GM23338 (cell line): ENCODE measurements at regions not wholly inside any gene's neighbourhood (a gene's known extent, or its start where the extent isn't known, plus 50 kb on each side); places are given as distances from the start of the nearest gene placed in this dataset.

ENCODE experiments used
- CREB1 ChIP-seq: fragments of 250-450 bp; sonication (Bioruptor Pico); IDR thresholded peaks from 2 replicates; pipeline ENCODE4 v1.5.0; 2020; ENCODE audit warnings: low read depth, mild to moderate bottlenecking, moderate library complexity
- CTCF ChIP-seq, 2 experiments: fragments of 200-600 bp in 1 of 2; sonication (generic) in 1 of 2; conservative IDR thresholded peaks; 2 replicates each; pipeline versions ENCODE4 v1.5.1 to v1.6.1; 2016 to 2017; ENCODE audit warnings: antibody characterized with exemption in 2 of 2, low read depth in 2 of 2, mild to moderate bottlenecking in 2 of 2, moderate library complexity in 1 of 2
- ETS1 ChIP-seq: IDR thresholded peaks from 2 replicates; pipeline ENCODE4 v1.6.1; 2016; ENCODE audit warnings: antibody characterized with exemption
- EZH2 ChIP-seq: fragments of 200-600 bp; sonication (generic); IDR thresholded peaks from one replicate; pipeline ENCODE4 v1.8.0; 2017; ENCODE audit warnings: antibody characterized with exemption, mild to moderate bottlenecking, low read depth; ENCODE audit not compliant: unreplicated experiment
- EZH2phosphoT487 ChIP-seq: fragments of 200-600 bp; sonication (generic); IDR thresholded peaks from one replicate; pipeline ENCODE4 v1.8.1; 2018; ENCODE audit warnings: antibody characterized with exemption; ENCODE audit not compliant: unreplicated experiment
- JUNB ChIP-seq: IDR thresholded peaks from one replicate; pipeline ENCODE4 v1.6.1; 2016; ENCODE audit warnings: antibody characterized with exemption; ENCODE audit not compliant: unreplicated experiment
- NANOG ChIP-seq: IDR thresholded peaks from 2 replicates; pipeline ENCODE4 v1.6.1; 2016; ENCODE audit warnings: antibody characterized with exemption, borderline replicate concordance
- POLR2AphosphoS5 ChIP-seq: IDR thresholded peaks from 2 replicates; pipeline ENCODE4 v1.6.1; 2016; ENCODE audit warnings: antibody characterized with exemption, low read depth
- REST ChIP-seq: IDR thresholded peaks from one replicate; pipeline ENCODE4 v1.6.1; 2018; ENCODE audit warnings: antibody characterized with exemption; ENCODE audit not compliant: unreplicated experiment
- STAT1 ChIP-seq: IDR thresholded peaks from one replicate; pipeline ENCODE4 v1.6.1; 2016; ENCODE audit warnings: antibody characterized with exemption; ENCODE audit not compliant: unreplicated experiment
- ZNF114 ChIP-seq: fragments of 250-450 bp; sonication (Bioruptor Pico); IDR thresholded peaks from 2 replicates; pipeline ENCODE4 v1.5.0; 2020; ENCODE audit warnings: mild to moderate bottlenecking, moderate library complexity
- ZNF331 ChIP-seq: fragments of 250-450 bp; sonication (Bioruptor Pico); IDR thresholded peaks from 2 replicates; pipeline ENCODE4 v1.5.0; 2020; ENCODE audit warnings: low read depth, mild to moderate bottlenecking, moderate library complexity

- TF ChIP-seq CREB1 (CRISPR knock-in tag), result no peak
- TF ChIP-seq POLR2AphosphoS5, result no peak
- TF ChIP-seq CTCF (conservative IDR thresholded peaks at IDR 0.05; ENCODE audit: low read depth in 2 of 2), result no peak
- TF ChIP-seq REST, result no peak
- no peak for TF ChIP-seq EZH2phosphoT487
- TF ChIP-seq JUNB, result no peak
- no peak for TF ChIP-seq EZH2
- TF ChIP-seq ETS1, result no peak
- no peak for TF ChIP-seq STAT1
- no peak for TF ChIP-seq NANOG
- TF ChIP-seq ZNF114, result no peak
- no peak for TF ChIP-seq ZNF331 (CRISPR knock-in tag)
Observed at GRCh38 chr10:120205368-120206018, 251.5 kb upstream of the PLPP4 start.
